Naive B cell (primary cell): ENCODE measurements at regions not wholly inside any gene's neighbourhood (a gene's known extent, or its start where the extent isn't known, plus 50 kb on each side); places are given as distances from the start of the nearest gene placed in this dataset.

Experiments
- ATAC-seq, 2 donors: fragments of 150-1000 bp; cut with Tn5 transposase; 2 replicates each; pipeline ENCODE4 v1.10.0; 2021; ENCODE audit warnings: low read depth in 2 of 2, mild to moderate bottlenecking in 2 of 2, moderate library complexity in 2 of 2
- DNase-seq: peaks from one replicate; pipeline ENCODE4 v3.0.0; 2022
- H3K27ac Mint-ChIP-seq, 6 donors: one replicate each; pipeline ENCODE4 v1.8.0; 2020 to 2022; ENCODE audit warnings: mild to moderate bottlenecking in 6 of 6, mixed read lengths in 6 of 6, moderate library complexity in 5 of 6, inconsistent platforms in 2 of 6
- H3K27me3 Mint-ChIP-seq, 3 donors: one replicate each; pipeline ENCODE4 v1.8.0; 2021 to 2022; ENCODE audit warnings: mixed read lengths in 3 of 3, mild to moderate bottlenecking in 1 of 3
- H3K36me3 Mint-ChIP-seq, 2 donors: one replicate each; pipeline ENCODE4 v1.8.0; 2020 to 2022; ENCODE audit warnings: mixed read lengths in 2 of 2, inconsistent platforms in 1 of 2, mild to moderate bottlenecking in 1 of 2
- H3K4me1 Mint-ChIP-seq, 3 donors: one replicate each; pipeline ENCODE4 v1.8.0; 2020 to 2022; ENCODE audit warnings: mixed read lengths in 3 of 3, inconsistent platforms in 1 of 3, mild to moderate bottlenecking in 1 of 3, moderate library complexity in 1 of 3
- H3K4me3 Mint-ChIP-seq, 8 donors: one replicate each; pipeline ENCODE4 v1.8.0; 2020 to 2022; ENCODE audit warnings: mild to moderate bottlenecking in 8 of 8, mixed read lengths in 8 of 8, moderate library complexity in 8 of 8, inconsistent platforms in 2 of 8
- H3K9me3 Mint-ChIP-seq, 7 donors: one replicate each; pipeline ENCODE4 v1.8.0; 2020 to 2022; ENCODE audit warnings: mixed read lengths in 7 of 7, mild to moderate bottlenecking in 5 of 7, inconsistent platforms in 2 of 7, moderate library complexity in 1 of 7

- no peak overlapping the region for H3K27ac Mint-ChIP-seq
Measured at GRCh38 chr16:63945806-63946205, 1176.1 kb downstream of the CDH11 start.

GRCh38 chr16:63943566-63943965 is 1178.3 kb downstream of the CDH11 start:
- H3K9me3 Mint-ChIP-seq: peaks cover 0 to 6% (median 2%) of the 10 kb centered on the region in 7 donors

More at GRCh38 chr16:63945806-63946205, 1176.1 kb downstream of the CDH11 start:
- no peak for ATAC-seq
- no peaks in the 10 kb centered on the region for H3K4me1 Mint-ChIP-seq
- no peaks in the 10 kb centered on the region for H3K27me3 Mint-ChIP-seq
- DNase-seq: no peak
- no peaks in the 10 kb centered on the region for H3K36me3 Mint-ChIP-seq
- H3K4me3 Mint-ChIP-seq: no peak overlapping the region
- H3K9me3 Mint-ChIP-seq: peaks cover 0 to 7% (median 2%) of the 10 kb centered on the region in 7 donors

GRCh38 chr16:63938661-63939060 is 1183.2 kb downstream of the CDH11 start:
- Mint-ChIP-seq H3K4me3 (no peak overlapping the region), H3K9me3 (peaks cover 0 to 8% (median 3%) of the 10 kb centered on the region in 7 donors), H3K36me3 (no peaks in the 10 kb centered on the region), H3K27ac (peak overlapping the region in 1 of 6 donors; percentile 1), H3K27me3 (no peaks in the 10 kb centered on the region), H3K4me1 (no peaks in the 10 kb centered on the region)
- DNase-seq: no peak
- no peak for ATAC-seq

More at GRCh38 chr16:63943566-63943965, 1178.3 kb downstream of the CDH11 start:
- Mint-ChIP-seq H3K36me3 (no peaks in the 10 kb centered on the region), H3K27me3 (no peaks in the 10 kb centered on the region), H3K4me1 (no peaks in the 10 kb centered on the region), H3K27ac (no peak overlapping the region), H3K4me3 (no peak overlapping the region)
- no peak for DNase-seq
- no peak for ATAC-seq

- Mint-ChIP-seq H3K27me3 (no peaks in the 10 kb centered on the region), H3K4me1 (no peaks in the 10 kb centered on the region), H3K9me3 (peaks cover 0 to 12% (median 4%) of the 10 kb centered on the region in 7 donors), H3K4me3 (no peak overlapping the region), H3K36me3 (no peaks in the 10 kb centered on the region), H3K27ac (no peak overlapping the region)
- ATAC-seq: no peak
- DNase-seq: no peak
Measured at GRCh38 chr16:63933841-63934240, 1188.0 kb downstream of the CDH11 start.

GRCh38 chr16:63928421-63928820 is 1193.4 kb downstream of the CDH11 start:
- DNase-seq: no peak
- H3K9me3 Mint-ChIP-seq: peaks cover 4 to 20% (median 7%) of the 10 kb centered on the region in 7 donors
- H3K4me3 Mint-ChIP-seq: no peak overlapping the region
- no peaks in the 10 kb centered on the region for H3K27me3 Mint-ChIP-seq
- no peak for ATAC-seq
- H3K27ac Mint-ChIP-seq: no peak overlapping the region
- no peaks in the 10 kb centered on the region for H3K36me3 Mint-ChIP-seq
- H3K4me1 Mint-ChIP-seq: no peaks in the 10 kb centered on the region

- peaks cover 0 to under 1% of the 10 kb centered on the region in 2 donors for H3K36me3 Mint-ChIP-seq
- H3K4me1 Mint-ChIP-seq: no peaks in the 10 kb centered on the region
- DNase-seq (no peak), ATAC-seq (no peak)
- peaks cover under 1 to 10% (median 5%) of the 10 kb centered on the region in 7 donors for H3K9me3 Mint-ChIP-seq
- H3K27me3 Mint-ChIP-seq: no peaks in the 10 kb centered on the region
- no peak overlapping the region for H3K27ac Mint-ChIP-seq
- no peak overlapping the region for H3K4me3 Mint-ChIP-seq
Measured at GRCh38 chr16:63925221-63925620, 1196.6 kb downstream of the CDH11 start.

GRCh38 chr16:63922560-63922959 is 1199.3 kb downstream of the CDH11 start:
- Mint-ChIP-seq H3K9me3 (peaks cover 4 to 28% (median 9%) of the 10 kb centered on the region in 7 donors), H3K27ac (no peak overlapping the region), H3K4me1 (no peaks in the 10 kb centered on the region), H3K27me3 (no peaks in the 10 kb centered on the region), H3K36me3 (peaks cover 0 to 4% of the 10 kb centered on the region in 2 donors), H3K4me3 (no peak overlapping the region)
- ATAC-seq (no peak), DNase-seq (no peak)

GRCh38 chr16:63921737-63922295 is 1200.0 kb downstream of the CDH11 start:
- DNase-seq: no peak
- peaks cover 0 to 4% of the 10 kb centered on the region in 2 donors for H3K36me3 Mint-ChIP-seq
- H3K27me3 Mint-ChIP-seq: no peaks in the 10 kb centered on the region
- ATAC-seq: no peak
- H3K9me3 Mint-ChIP-seq: peaks cover 5 to 35% (median 12%) of the 10 kb centered on the region in 7 donors
- H3K4me1 Mint-ChIP-seq: no peaks in the 10 kb centered on the region
- H3K27ac Mint-ChIP-seq: no peak overlapping the region
- no peak overlapping the region for H3K4me3 Mint-ChIP-seq

GRCh38 chr16:63913290-63913689 is 1208.6 kb downstream of the CDH11 start:
- Mint-ChIP-seq H3K9me3 (peaks cover 1 to 18% (median 4%) of the 10 kb centered on the region in 7 donors), H3K36me3 (no peaks in the 10 kb centered on the region), H3K27ac (no peak overlapping the region), H3K27me3 (no peaks in the 10 kb centered on the region), H3K4me3 (no peak overlapping the region), H3K4me1 (no peaks in the 10 kb centered on the region)
- DNase-seq (no peak), ATAC-seq (no peak)

GRCh38 chr16:63907251-63907650 is 1214.6 kb downstream of the CDH11 start:
- ATAC-seq (no peak), DNase-seq (no peak)
- Mint-ChIP-seq H3K27ac (no peak overlapping the region), H3K27me3 (no peaks in the 10 kb centered on the region), H3K4me1 (no peaks in the 10 kb centered on the region), H3K36me3 (no peaks in the 10 kb centered on the region), H3K4me3 (no peak overlapping the region), H3K9me3 (peaks cover 0 to 6% (median 4%) of the 10 kb centered on the region in 7 donors)

- no peaks in the 10 kb centered on the region for H3K4me1 Mint-ChIP-seq
- H3K27me3 Mint-ChIP-seq: no peaks in the 10 kb centered on the region
- H3K27ac Mint-ChIP-seq: no peak overlapping the region
- no peak for ATAC-seq
- DNase-seq: no peak
- no peak overlapping the region for H3K4me3 Mint-ChIP-seq
- no peaks in the 10 kb centered on the region for H3K36me3 Mint-ChIP-seq
- peaks cover under 1 to 8% (median 4%) of the 10 kb centered on the region in 7 donors for H3K9me3 Mint-ChIP-seq
Measured at GRCh38 chr16:63904930-63905329, 1216.9 kb downstream of the CDH11 start.

GRCh38 chr16:63904182-63904581 is 1217.7 kb downstream of the CDH11 start:
- peaks cover 2 to 10% (median 4%) of the 10 kb centered on the region in 7 donors for H3K9me3 Mint-ChIP-seq
- ATAC-seq (no peak), DNase-seq (no peak)
- H3K4me3 Mint-ChIP-seq: no peak overlapping the region
- H3K27me3 Mint-ChIP-seq: no peaks in the 10 kb centered on the region
- H3K36me3 Mint-ChIP-seq: no peaks in the 10 kb centered on the region
- no peak overlapping the region for H3K27ac Mint-ChIP-seq
- no peaks in the 10 kb centered on the region for H3K4me1 Mint-ChIP-seq

GRCh38 chr16:63896383-63897109 is 1225.3 kb downstream of the CDH11 start:
- no peaks in the 10 kb centered on the region for H3K4me1 Mint-ChIP-seq
- ATAC-seq (no peak), DNase-seq (no peak)
- no peaks in the 10 kb centered on the region for H3K27me3 Mint-ChIP-seq
- H3K36me3 Mint-ChIP-seq: no peaks in the 10 kb centered on the region
- H3K9me3 Mint-ChIP-seq: peaks cover 0 to 8% (median 0%) of the 10 kb centered on the region in 7 donors
- H3K4me3 Mint-ChIP-seq: no peak overlapping the region
- no peak overlapping the region for H3K27ac Mint-ChIP-seq

GRCh38 chr16:63890723-63891122 is 1231.1 kb downstream of the CDH11 start:
- Mint-ChIP-seq H3K4me3 (no peak overlapping the region), H3K36me3 (no peaks in the 10 kb centered on the region)

More at GRCh38 chr16:63890723-63891122, 1231.1 kb downstream of the CDH11 start:
- Mint-ChIP-seq H3K9me3 (peaks cover 0 to 9% (median 2%) of the 10 kb centered on the region in 7 donors), H3K4me1 (no peaks in the 10 kb centered on the region), H3K27ac (no peak overlapping the region), H3K27me3 (no peaks in the 10 kb centered on the region)
- DNase-seq: no peak
- ATAC-seq: no peak
